ENCODE measurements at regions not wholly inside any gene's neighbourhood (a gene's known extent, or its start where the extent isn't known, plus 50 kb on each side); places are given as distances from the start of the nearest gene placed in this dataset.

DNA sequence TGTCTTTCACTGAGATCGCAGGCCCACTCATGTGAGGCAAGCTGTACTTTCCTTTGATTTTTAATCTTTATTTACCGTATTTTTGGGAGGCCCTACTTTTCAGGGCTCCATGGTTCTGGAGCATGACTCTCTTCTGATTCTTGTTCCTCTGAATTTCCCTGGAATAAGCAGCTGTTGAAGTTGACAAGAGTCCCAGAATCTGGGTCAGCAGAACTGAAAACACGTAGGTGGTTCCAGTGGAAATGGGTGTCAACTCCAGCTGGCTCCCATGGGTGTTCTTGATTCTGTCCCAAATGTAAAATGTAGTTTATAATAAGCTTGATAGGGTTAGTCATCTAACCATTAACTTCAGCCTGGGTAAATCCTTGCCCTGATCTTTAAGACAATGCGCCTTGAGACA lies 409.4 kb downstream of the GATA3 start:
- H3K4me3 Mint-ChIP-seq = no peak overlapping the region
- CTCF ChIA-PET = no interaction called here

GRCh38 chr10:8468477-8468876 lies 414.0 kb downstream of the GATA3 start:
- peaks cover 42% of the 10 kb centered on the region for H3K27me3 Mint-ChIP-seq
- CTCF ChIA-PET = no interaction called here
- no peaks in the 10 kb centered on the region for H3K4me1 Mint-ChIP-seq
- H3K27ac Mint-ChIP-seq = no peak overlapping the region
- H3K4me3 Mint-ChIP-seq = no peak overlapping the region
- no peaks in the 10 kb centered on the region for H3K36me3 Mint-ChIP-seq
- no peak for DNase-seq
- no peaks in the 10 kb centered on the region for H3K9me3 Mint-ChIP-seq

More for the DNA sequence above, 409.4 kb downstream of the GATA3 start:
- no peaks in the 10 kb centered on the region for H3K4me1 Mint-ChIP-seq
- no peak for DNase-seq
- no peaks in the 10 kb centered on the region for H3K36me3 Mint-ChIP-seq
- H3K27me3 Mint-ChIP-seq = peaks cover 46% of the 10 kb centered on the region
- H3K9me3 Mint-ChIP-seq = no peaks in the 10 kb centered on the region
- H3K27ac Mint-ChIP-seq = no peak overlapping the region

GRCh38 chr10:8473205-8473604 lies 418.7 kb downstream of the GATA3 start:
- Mint-ChIP-seq H3K36me3 (no peaks in the 10 kb centered on the region), H3K9me3 (peaks cover 6% of the 10 kb centered on the region), H3K4me1 (no peaks in the 10 kb centered on the region), H3K27ac (no peak overlapping the region), H3K27me3 (peaks cover 37% of the 10 kb centered on the region), H3K4me3 (no peak overlapping the region)
- peak; percentile 39 for DNase-seq
- CTCF ChIA-PET = interaction anchor here (0.6 to 1.6 kb wide), 4 partner anchors 152 to 599 kb away, joined by 3 to 4 read pairs (median 4); partner anchors contain the start of gene GATA3

GRCh38 chr10:8477300-8477699 lies 422.8 kb downstream of the GATA3 start:
- H3K9me3 Mint-ChIP-seq = peaks cover 6% of the 10 kb centered on the region
- peaks cover 34% of the 10 kb centered on the region for H3K27me3 Mint-ChIP-seq
- H3K27ac Mint-ChIP-seq = no peak overlapping the region
- H3K36me3 Mint-ChIP-seq = no peaks in the 10 kb centered on the region
- no peak overlapping the region for H3K4me3 Mint-ChIP-seq
- CTCF ChIA-PET = no interaction called here
- no peaks in the 10 kb centered on the region for H3K4me1 Mint-ChIP-seq
- DNase-seq = no peak

DNA sequence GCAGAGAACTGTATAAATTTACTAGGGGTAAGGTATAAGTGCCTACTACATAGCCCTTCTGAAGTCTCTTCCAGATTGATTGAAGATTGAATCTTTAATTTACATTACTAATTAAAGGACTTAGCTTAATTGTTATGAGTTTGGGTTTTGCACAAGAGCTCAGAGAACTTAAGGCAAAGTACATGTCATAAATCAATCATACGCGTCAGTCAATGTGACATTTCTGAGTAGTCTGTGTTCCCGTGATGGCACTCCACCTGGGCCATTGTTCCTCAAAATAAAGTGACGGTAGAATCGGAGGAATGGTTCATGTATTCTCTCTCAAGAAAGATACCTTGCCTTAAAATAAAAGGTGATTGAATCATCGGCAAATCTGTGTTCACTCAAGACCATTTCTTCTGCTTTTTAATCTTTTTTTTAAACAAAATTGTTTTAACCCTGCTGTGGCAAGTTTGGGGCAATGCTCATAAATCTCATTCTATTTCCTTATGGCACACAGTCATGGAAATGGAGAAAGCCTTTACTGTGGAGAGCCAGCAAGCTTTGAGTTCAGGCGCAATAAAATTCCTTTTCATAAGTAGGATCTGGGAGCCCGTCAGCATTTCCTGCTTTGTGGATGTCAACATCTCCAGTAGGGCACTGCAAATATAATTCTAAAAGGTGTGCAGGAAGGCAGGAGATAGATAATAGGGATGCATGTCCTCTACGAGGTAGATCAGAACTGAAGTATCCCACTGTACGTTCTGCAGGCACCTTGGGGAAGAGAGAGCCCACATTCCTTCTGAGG lies 427.4 kb downstream of the GATA3 start:
- no peak overlapping the region for H3K4me3 Mint-ChIP-seq
- H3K27ac Mint-ChIP-seq = no peak overlapping the region
- CTCF ChIA-PET = no interaction called here
- DNase-seq = no peak
- H3K9me3 Mint-ChIP-seq = peaks cover 4% of the 10 kb centered on the region
- H3K27me3 Mint-ChIP-seq = peaks cover 35% of the 10 kb centered on the region
- no peaks in the 10 kb centered on the region for H3K36me3 Mint-ChIP-seq
- H3K4me1 Mint-ChIP-seq = no peaks in the 10 kb centered on the region

GRCh38 chr10:8485032-8485431 lies 430.5 kb downstream of the GATA3 start:
- Mint-ChIP-seq H3K27me3 (peaks cover 28% of the 10 kb centered on the region), H3K36me3 (no peaks in the 10 kb centered on the region), H3K4me1 (no peaks in the 10 kb centered on the region), H3K4me3 (no peak overlapping the region), H3K27ac (no peak overlapping the region), H3K9me3 (no peaks in the 10 kb centered on the region)
- DNase-seq = no peak
- CTCF ChIA-PET = no interaction called here

GRCh38 chr10:8487346-8487745 lies 432.9 kb downstream of the GATA3 start:
- Mint-ChIP-seq H3K9me3 (no peaks in the 10 kb centered on the region), H3K4me3 (no peak overlapping the region), H3K27ac (no peak overlapping the region), H3K36me3 (no peaks in the 10 kb centered on the region), H3K27me3 (peaks cover 24% of the 10 kb centered on the region), H3K4me1 (no peaks in the 10 kb centered on the region)
- no peak for DNase-seq
- CTCF ChIA-PET = interaction anchor here (0.5 kb wide), 1 partner anchor 714 kb away, joined by 3 read pairs; no protein-coding TSS in a partner anchor

- CTCF ChIA-PET = interaction anchor here (1.3 kb wide), 1 partner anchor 15 kb away, joined by 3 read pairs; no protein-coding TSS in a partner anchor
- no peak overlapping the region for H3K4me3 Mint-ChIP-seq
- no peaks in the 10 kb centered on the region for H3K36me3 Mint-ChIP-seq
- H3K9me3 Mint-ChIP-seq = no peaks in the 10 kb centered on the region
- no peak overlapping the region for H3K27ac Mint-ChIP-seq
- DNase-seq = no peak
- peaks cover 13% of the 10 kb centered on the region for H3K27me3 Mint-ChIP-seq
- no peaks in the 10 kb centered on the region for H3K4me1 Mint-ChIP-seq
These were observed 434.7 kb downstream of the GATA3 start for GRCh38 chr10:8489232-8489631.

GRCh38 chr10:8489823-8490222 lies 435.3 kb downstream of the GATA3 start:
- Mint-ChIP-seq H3K36me3 (no peaks in the 10 kb centered on the region), H3K4me3 (no peak overlapping the region), H3K27me3 (peaks cover 7% of the 10 kb centered on the region), H3K9me3 (no peaks in the 10 kb centered on the region), H3K27ac (no peak overlapping the region), H3K4me1 (no peaks in the 10 kb centered on the region)
- DNase-seq = no peak
- CTCF ChIA-PET = interaction anchor here (1.3 kb wide), 1 partner anchor 14 kb away, joined by 3 read pairs; no protein-coding TSS in a partner anchor

DNA sequence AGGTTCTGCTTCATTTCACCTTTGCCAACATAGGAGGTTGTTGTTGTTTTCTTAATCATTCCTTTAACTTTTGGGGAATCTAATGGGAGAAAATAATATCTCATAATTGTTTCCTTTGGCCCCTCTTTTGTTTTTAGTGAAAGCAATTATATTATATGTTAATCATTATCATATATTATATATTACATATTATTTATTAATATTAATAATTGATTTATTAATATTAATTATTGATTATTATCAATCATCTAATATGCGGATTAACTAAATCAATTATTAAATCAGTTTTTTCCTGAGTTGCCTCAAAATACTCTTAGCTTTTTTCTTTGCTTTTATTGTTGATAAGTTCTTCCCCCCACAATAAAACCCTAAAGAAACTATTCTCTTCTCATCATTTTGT lies 443.8 kb downstream of the GATA3 start:
- Mint-ChIP-seq H3K27me3 (peaks cover 15% of the 10 kb centered on the region), H3K36me3 (no peaks in the 10 kb centered on the region), H3K27ac (no peak overlapping the region), H3K9me3 (no peaks in the 10 kb centered on the region), H3K4me3 (no peak overlapping the region), H3K4me1 (no peaks in the 10 kb centered on the region)
- no peak for DNase-seq
- CTCF ChIA-PET = interaction anchor here (1.5 kb wide), 1 partner anchor 16 kb away, joined by 5 read pairs; no protein-coding TSS in a partner anchor

- Mint-ChIP-seq H3K4me3 (no peak overlapping the region), H3K27ac (no peak overlapping the region), H3K9me3 (no peaks in the 10 kb centered on the region), H3K4me1 (no peaks in the 10 kb centered on the region), H3K27me3 (peaks cover 15% of the 10 kb centered on the region), H3K36me3 (no peaks in the 10 kb centered on the region)
- CTCF ChIA-PET = interaction anchor here (1.5 kb wide), 1 partner anchor 15 kb away, joined by 5 read pairs; no protein-coding TSS in a partner anchor
- no peak for DNase-seq
These were observed 444.4 kb downstream of the GATA3 start for GRCh38 chr10:8498881-8499280.

DNA sequence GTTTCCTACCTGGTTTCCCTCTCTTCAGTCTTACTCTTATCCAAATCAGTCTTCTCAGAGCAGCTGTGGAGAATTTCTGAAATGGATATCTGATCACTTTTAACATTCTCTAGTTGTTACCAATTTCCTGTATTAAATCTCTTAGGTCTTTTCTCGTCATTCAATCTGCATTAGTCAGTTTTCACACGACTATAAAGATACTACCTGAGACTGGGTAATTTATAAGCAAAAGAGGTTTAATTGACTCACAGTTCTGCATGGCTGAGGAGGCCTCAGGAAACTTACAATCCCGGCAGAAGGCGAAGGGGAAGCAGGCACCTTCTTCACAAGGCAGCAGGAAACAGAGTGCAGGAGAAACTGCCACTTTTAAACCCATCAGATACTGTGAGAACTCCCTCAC lies 444.8 kb downstream of the GATA3 start:
- Mint-ChIP-seq H3K4me3 (no peak overlapping the region), H3K36me3 (no peaks in the 10 kb centered on the region), H3K9me3 (no peaks in the 10 kb centered on the region), H3K4me1 (no peaks in the 10 kb centered on the region), H3K27me3 (peaks cover 15% of the 10 kb centered on the region), H3K27ac (no peak overlapping the region)
- CTCF ChIA-PET = interaction anchor here (1.5 kb wide), 1 partner anchor 14 kb away, joined by 5 read pairs; no protein-coding TSS in a partner anchor
- DNase-seq = no peak

GRCh38 chr10:8499752-8500390 lies 445.4 kb downstream of the GATA3 start:
- Mint-ChIP-seq H3K4me1 (no peaks in the 10 kb centered on the region), H3K36me3 (no peaks in the 10 kb centered on the region), H3K27ac (no peak overlapping the region), H3K9me3 (no peaks in the 10 kb centered on the region), H3K27me3 (peaks cover 15% of the 10 kb centered on the region), H3K4me3 (no peak overlapping the region)
- CTCF ChIA-PET = no interaction called here
- DNase-seq = no peak

DNA sequence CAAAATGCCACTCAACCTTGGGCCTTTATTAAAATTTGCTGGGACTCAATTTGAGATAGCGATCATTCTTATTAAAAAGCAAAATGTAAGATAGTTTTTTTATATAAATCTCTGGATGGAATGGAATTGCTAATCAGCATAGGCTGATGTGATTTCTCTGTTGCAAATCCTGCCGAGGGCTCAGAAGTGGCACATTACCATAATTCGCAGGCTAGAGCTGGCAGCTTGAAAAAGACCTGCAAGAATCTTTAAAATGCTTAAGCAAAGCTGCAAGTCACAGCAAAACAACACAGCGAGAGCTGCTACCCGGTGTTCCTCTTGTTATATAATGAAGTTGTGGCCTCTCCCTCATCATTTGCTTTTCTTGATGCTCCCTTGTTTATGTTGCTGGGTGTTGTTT lies 448.1 kb downstream of the GATA3 start:
- H3K36me3 Mint-ChIP-seq = no peaks in the 10 kb centered on the region
- H3K4me1 Mint-ChIP-seq = no peaks in the 10 kb centered on the region
- H3K4me3 Mint-ChIP-seq = no peak overlapping the region
- H3K27ac Mint-ChIP-seq = no peak overlapping the region
- DNase-seq = no peak
- CTCF ChIA-PET = no interaction called here
- peaks cover 11% of the 10 kb centered on the region for H3K27me3 Mint-ChIP-seq
- H3K9me3 Mint-ChIP-seq = no peaks in the 10 kb centered on the region

DNA sequence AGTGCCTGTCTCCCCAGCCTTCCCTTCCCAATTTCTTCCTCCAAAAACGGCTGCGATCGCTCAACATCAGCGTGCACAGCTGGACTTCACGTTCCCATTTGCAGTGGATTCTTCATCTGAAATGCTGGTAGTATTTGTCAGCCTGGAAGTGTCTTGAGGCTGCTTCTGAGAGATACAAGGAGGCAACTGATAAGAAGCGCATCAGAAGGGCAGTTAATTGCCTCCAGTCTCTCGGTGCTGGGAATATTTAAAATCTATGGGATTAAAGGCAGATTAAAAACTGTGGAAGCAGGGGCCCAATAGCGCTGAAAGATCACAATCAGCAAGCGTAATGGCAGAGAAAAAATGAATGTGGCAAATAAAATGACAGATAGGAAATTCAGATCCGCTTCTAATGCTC lies 450.0 kb downstream of the GATA3 start:
- no peak overlapping the region for H3K4me3 Mint-ChIP-seq
- no peaks in the 10 kb centered on the region for H3K36me3 Mint-ChIP-seq
- H3K9me3 Mint-ChIP-seq = no peaks in the 10 kb centered on the region
- peaks cover 10% of the 10 kb centered on the region for H3K27me3 Mint-ChIP-seq
- DNase-seq = no peak
- no peaks in the 10 kb centered on the region for H3K4me1 Mint-ChIP-seq
- CTCF ChIA-PET = no interaction called here
- no peak overlapping the region for H3K27ac Mint-ChIP-seq

Measured in activated naive CD4-positive, alpha-beta T cell treated with anti-CD3 and anti-CD28 coated beads, Interleukin-2, amount 10 ng/mL, durations not matched to agents 7 days and 5 days (primary cell).